ENCODE measurements at regions not wholly inside any gene's neighbourhood (a gene's known extent, or its start where the extent isn't known, plus 50 kb on each side); places are given as distances from the start of the nearest gene placed in this dataset.

DNA sequence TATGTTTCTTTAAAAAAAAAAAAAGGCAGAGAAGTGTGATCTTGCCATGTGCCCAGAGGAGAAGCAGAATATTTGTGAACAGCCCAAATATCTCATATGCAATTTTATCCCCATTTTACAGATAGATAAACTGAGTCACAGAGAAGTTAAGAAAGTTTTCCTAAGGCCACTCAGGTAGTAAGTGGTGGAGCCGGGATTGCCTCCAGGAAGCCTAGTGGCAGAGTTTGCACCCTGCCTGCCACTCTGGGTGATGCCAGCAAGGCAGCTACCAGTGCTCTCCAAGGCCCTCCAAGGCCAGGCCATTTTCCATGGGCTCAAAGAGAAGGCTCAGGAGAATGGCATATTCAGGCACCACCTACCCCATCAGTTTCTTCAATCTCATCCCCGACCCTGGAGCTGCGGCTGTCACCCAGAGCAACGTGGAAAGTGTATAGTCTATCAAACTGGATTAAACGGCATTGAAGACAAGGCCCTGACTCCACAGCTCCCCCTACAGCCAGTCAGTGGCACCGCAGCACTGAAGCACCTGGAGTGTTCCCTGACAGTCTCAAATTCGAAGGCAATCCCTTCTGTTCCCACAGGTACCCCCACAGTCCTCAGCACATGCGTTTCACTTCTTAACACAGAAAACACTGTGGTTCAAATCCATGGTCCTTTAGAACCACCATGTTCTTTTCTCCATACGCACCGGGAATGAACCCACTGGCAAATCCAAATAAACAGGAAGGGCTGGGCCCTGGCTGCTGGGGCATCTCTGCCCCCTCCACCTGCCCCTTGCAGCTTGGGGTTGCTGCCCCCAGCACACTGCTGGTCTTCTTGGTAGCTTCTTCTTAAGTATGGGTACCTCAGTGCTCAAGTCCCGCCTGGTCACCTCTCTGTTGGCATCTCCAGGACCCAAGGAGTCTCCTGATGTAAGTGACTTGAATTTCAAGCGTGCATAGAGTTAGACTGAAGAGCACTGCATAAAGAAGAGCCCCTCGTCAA, 175.3 kb downstream of the INHBB start:
- peak; percentile 57 for DNase-seq

DNA sequence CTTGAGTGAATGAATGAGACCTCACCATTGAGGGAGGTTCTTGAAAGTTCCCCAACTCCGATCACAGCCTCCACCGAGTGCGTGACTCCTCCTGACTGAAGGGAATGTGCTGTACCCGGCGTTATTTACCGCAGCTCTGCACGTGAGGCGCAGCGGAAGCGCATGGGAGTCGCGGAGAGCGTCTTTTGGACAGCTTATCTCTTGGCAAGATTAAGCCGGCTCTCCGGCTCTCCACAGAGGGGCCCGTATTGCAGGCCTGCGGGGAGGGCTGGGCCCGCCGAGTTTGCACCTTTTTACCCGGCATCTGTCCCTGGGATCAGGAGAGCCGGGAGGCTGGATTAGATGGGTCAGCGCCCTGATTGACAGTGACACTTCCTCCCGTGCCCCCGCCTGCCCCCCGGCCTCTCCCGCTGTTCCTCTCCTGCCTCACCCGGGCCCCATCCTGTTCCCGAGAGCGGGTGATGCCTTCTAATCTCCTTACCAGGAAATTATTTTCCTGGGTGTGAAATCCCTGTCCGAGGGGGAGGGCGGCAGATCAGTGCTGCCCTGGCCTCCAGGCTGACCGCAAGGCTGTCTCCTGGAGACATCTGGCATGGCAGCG, 176.3 kb downstream of the INHBB start:
- no peak for DNase-seq

DNA sequence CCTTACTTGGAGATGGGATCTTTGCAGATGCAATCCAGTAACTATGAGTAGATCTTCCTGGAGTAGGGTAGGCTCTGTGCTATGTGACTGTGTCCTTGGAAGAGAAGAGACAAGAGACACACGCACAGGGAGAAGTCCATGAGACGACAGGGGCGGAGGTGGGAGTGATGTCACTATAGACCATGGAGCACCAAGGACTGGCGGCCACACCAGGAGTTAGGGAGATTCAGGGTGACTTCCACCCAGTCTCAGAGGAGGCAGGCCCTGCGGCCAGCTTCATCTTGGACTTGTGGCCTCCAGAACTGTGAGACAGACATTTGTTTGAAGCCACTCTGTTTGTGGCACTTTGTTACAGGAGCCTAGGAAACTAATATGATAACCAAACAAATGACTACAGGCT, 177.8 kb downstream of the INHBB start:
- no peak for DNase-seq

DNA sequence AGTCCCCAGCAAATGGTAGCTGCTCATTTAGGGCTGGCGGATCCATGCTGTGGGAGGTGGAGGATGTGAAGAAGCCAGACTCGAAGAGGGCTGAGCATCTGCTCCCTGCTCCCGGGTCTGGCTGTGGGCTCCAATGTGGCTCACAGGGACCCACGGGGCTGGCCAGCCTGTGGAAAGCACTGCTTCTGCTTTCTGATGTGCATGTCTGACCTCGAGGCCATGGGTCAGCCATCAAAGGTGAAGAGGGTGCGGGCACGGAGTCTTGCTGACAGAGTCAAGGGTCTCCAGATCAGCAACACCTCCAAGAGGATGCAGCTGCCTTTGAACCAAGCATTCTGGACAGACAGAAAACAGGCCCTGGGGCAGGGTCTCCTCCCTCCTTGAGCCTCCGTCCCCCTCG, 178.2 kb downstream of the INHBB start:
- no peak for DNase-seq

DNA sequence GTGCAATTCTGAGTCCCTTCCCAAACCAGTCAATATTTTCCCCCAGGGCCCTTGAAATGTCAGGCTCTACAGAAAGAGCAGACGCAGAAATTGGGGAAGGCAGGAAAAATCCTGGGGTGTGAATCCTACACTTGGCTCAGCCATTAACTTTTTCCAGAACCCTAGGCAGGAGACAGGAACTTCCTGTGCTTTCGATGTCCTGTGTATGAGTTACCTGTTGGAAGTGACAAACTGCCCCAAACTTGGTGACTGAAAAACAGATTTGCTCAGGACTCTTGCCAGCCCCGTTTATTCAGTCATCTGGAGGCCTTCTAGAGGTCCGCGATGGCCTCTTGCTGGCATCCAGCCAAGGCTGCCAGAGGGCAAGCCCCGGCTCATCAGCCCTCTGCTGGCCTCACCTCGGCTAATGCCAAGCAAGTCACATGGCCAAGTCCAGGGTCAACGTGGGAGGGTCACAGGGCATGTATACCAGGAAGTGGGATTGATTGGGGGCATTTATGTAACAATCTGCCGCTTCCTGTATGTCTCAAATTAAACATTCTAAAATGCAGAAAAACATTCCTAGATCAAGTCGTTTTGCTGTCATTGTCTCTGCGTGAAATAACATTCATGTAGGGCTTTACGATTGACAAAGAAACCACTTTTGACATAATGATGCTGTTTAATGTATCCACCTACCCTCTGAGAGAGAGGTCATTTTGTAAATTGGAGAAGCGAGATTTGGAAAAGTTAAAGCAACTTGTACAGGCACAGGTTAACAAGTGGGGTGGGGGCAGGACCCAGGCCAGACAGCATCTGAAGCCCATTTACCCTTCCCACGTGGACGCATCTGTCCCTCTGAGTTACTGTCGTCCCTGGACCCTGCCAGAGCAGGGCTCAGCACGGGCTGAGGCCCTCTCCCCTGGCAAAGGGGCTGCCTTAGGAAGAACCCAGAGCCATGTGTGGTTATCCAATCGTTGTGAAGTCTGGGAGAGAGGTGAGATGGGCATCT, 179.4 kb downstream of the INHBB start:
- DNase-seq = no peak

DNA sequence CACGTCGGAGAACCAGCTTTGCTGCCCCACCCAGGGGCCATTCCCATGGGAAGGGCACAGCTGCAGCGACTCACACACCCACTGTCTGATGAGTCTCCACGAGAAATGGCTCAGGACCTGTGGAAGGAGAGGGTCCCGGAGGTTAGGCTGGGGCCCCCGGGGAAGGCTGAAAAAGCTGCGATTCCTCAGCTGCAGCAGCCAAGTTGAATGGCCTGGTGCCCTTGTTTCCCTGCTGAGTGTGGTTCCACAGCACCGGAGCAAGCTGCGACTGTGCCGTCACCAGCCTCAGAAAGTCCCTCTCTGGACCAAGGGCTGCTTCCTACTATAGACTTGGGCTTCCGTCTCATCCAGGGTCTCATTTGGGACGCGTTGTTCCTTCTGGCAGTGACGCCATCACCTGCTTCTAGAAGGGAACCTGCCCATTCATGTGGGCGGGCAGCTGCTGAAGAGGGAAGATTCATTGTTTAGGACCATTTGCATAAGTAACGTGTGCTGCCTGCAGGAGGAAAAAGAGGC, 180.2 kb downstream of the INHBB start:
- no peak for DNase-seq

DNA sequence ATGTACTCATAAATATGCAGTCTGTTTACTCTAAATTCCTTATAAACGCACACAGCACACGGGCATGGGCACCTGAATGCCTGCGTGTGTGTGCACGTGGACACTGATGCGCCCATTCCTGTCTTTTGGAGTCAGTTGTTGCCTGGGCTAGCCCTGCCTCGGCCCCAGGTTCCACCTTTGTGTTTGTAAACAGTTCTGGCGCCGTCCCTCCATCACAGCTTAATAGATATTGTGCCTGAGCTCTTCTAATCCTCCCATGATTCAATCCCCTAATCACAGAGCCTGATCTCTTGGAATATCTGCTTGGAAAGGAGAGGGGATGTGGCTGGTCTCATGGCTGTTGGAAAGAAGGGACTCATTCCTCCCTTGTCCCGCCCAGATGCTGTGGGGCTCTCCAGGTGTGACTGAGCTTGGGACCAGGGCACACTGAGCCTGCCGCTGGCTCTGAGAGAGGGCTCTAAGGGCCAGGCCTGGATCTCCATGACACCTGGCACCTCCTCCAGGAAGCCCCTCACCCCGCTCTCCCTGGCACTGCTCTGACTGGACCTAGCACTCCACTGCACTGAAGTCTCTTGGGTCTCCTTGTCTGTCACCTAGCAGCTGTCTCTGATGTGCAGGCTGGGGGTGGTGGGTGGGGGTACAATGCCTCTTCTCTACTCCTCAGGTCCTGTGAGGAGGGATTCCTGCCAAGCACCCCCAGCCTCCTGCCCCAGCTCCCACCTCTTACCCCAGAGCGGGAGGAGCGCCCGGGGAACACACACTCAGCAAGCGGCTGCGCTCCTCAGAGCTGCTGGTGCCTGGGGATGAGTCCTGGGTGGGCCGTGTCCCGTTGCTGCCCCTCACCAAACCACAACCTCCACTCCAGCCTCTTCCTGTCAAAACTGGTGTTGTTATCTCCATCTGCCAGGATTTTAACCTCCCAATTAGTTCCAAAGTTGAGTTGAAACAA, 181.3 kb downstream of the INHBB start:
- no peak for DNase-seq

DNA sequence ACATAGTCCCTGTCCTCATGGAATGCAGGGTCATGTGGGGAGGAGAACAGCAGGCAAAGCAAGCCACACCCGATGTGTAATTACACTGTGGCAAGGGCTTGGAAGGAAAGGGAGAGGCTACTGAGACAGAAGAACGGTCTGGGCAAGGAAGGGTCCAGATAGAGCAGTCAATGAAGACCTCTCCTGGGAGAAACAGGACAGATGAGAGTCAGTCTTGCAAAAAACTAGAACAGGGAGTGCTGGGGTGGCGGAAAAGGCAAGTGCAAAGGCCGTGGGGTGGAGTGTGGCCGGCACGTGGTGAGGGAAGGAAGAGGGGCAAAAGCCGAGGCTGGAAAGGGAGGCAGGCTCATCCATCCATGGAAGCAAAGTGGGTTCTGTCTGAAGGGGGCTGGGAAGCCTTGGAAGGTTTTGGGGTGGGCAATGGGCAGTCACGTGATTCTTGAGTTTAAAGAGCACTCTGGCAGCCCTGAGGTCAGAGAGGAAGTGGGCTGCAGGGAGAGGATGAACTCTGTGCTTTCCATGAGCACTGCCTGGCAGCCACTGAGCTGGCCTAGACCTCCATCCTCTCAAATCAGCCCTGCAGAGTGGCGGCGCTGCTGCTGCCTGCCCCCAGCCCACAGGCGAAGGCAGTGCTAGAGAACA, 182.2 kb downstream of the INHBB start:
- DNase-seq = no peak

DNA sequence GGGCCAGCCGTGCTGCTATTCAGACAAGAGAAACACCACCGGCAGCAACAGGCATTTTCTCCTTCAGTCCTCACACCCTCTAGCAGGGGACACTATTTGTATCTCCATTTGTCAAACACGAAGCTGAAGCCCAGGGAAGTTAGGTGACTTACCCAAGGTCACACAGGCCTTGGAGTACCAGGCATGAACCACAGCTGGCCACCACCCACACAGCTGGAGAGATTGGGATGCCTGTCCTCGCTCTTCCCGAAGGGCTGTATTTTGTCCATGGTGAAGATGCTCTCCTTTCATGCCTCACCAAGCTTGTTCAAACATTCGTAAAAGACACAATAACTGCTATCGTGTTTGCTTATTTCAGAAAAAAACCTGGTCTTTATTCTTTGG, 182.7 kb downstream of the INHBB start:
- DNase-seq = no peak

DNA sequence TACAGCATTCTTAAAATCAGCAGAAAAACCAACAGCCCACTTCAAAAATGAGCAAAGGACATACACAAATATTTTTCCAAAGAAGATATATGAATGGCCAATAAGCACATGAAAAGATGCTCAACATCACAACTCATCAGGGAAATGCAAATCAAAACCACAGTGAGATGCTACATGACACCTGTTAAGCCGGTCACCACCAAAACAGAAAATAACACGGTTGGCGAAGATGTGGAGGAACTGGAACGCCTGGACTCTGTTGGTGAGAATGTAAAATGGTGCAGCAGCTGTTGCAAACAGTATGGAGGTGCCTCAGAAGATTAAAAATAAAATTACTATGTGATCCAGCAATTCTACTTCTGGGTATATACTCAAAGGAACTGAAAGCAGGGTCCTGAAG, 184.8 kb downstream of the INHBB start:
- no peak for DNase-seq

DNA sequence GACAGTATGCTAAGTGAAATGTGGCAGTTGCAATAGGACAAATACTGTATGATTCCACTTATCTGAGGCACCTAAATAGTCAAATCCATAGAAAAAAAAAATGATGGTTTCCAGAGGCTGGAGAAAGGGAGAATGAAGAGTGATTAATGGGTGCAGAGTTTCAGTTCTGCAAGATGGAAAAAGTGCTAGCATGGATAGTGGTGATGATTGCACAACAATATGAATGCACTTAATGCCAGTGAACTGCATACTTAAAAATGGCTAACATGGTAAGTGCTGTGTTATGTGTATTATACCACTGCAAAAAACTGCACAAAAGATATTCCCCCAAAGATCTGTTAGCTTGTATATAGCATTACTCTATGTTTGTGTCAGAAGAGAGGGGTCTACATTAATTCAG, 185.4 kb downstream of the INHBB start:
- no peak for DNase-seq

DNA sequence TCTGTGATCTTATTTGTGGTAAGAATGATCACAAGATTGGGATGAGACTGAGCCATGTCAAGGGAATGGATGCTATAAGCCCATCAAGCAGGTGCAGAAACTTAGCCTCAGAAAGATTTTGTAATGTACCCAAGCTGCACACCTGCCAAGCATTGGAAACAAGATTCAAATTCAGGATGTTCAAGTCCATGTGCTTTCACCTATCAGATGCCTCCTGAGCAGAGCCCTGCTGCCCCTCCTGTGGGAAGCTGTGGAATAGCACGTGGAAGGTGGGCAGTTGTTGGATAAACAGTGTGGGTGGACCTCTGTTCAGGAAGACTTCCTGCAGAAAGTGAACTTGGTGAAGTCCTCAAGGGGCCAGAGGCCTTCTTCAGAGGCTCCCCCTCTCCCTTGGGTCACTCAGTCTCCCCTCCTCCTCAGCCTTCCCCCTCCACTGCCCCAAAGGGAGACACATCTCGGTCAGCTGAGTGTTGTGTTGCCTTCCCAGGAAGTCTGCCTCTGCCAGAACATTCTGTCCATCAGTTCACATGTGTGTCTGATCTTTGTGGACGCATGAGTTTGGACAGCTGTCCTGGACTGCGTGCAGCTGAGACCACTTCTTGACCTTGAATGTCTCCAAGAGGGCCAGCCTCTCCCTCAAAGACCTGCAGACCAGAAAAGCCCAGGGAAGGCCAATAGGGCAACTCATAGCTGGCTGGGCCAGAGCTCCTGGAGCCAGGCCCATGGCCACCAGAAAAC, 186.1 kb downstream of the INHBB start:
- no peak for DNase-seq

DNA sequence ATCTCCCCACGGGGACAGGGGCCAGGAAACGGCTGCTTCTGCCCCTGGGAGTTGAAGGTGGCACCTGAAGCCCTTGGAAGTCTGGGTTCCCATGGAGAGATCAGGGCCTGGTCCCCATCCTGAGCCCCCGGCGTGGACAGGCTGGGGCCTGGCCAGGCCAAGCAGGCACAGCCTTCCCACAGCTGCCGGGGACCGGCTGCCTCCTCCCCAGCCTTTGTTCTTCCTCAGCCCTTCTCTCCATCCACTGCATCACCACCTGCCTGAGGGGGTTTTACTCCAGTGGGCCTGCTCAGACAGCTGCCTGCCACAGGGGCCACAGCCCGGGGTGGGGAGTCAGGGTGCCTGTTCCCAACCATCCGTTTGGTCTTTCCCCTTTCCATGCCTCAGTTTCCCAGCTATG, 187.7 kb downstream of the INHBB start:
- DNase-seq = no peak

DNA sequence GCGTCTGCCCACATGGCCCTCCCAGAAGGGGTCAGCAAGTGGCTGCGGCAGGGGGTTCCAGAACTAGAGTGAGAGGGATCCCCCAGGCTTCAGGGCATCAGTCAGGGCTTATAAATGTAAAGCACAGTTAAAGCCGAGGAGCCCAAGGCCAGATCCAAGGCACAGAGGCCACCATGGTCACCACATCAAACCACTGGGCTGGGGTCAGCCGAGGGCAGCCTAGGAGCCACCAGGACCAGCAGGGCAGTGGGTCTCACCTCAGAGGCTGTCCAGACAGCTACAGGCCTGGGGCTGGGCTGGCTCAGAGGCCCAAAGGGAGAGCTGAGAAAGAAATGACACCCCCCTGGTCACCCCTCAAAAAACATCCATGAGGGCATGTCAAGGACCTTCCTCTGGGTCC, 188.5 kb downstream of the INHBB start:
- DNase-seq = no peak

DNA sequence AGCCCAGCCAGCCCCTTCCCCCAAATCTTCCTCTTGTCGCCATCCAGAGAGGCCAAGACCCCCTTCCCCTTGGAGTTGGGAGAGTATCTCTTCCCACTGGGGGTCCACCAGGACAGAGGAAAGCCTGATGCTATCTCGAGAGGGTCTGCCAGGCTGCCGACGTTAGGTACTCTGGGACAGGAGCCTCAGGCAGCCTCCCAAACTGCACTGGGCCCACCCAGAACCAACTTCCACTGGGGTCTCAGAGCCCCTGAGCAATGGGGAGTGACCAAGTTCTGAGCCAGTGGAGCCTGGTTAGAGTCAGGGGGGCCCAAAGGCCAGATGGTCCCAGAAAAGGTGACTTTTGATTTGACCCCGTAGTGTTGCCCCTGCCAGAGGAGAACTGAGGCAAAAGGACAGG, 189.1 kb downstream of the INHBB start:
- DNase-seq = no peak

DNA sequence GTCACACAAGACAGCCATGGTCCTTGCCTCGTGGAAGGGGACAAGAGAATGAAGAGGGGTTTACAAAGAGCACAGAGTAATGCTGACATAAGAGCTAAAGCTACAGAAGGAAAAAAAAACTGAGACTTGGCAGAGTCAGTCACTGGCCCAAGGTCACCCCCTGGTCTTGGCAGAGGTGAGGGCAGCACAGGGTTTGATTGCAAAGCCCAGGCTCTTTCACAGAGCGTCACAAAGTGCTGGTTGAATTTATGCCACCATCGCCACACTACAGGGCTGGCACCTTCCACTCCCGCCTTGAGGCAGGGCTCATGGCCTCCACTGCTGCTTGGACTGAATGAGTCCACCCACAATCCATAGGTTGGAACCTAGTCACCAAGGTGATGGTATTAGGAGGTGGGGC, 190.2 kb downstream of the INHBB start:
- DNase-seq = no peak

DNA sequence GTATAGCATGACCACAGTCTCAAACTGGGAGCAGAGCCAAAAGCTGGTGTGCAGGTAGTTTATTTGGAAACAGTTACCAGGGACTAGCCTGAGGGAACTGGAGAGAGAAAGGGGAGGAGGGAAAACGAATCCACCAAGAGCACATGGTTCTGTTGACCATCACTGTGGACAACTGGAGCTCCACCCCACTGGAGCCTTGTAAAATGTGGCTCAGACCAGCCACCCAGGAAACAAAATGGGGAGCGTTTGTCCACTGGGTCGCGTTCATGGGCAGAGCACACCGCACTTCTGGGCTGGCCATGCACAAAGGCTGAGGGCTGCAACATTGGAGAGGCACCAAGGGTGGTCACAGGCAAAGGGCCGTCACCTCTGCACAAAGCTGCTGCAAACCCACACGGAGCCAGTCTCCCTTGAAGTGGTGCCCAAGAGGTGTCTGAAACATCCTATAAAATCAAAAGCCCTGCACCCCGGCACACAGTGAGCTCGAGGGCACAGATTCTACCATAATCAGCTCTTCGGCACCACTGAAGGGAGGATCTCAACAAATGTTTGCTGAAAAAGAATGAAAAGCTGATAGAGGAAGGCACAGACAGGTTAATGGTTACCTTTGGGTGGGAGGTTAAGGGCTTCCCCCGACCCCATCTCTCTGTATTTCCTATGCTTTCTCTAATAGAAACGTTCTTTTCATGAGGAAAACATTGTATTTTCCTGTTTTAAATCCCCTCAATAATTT, 192.9 kb downstream of the INHBB start:
- DNase-seq = peak; percentile 74

DNA sequence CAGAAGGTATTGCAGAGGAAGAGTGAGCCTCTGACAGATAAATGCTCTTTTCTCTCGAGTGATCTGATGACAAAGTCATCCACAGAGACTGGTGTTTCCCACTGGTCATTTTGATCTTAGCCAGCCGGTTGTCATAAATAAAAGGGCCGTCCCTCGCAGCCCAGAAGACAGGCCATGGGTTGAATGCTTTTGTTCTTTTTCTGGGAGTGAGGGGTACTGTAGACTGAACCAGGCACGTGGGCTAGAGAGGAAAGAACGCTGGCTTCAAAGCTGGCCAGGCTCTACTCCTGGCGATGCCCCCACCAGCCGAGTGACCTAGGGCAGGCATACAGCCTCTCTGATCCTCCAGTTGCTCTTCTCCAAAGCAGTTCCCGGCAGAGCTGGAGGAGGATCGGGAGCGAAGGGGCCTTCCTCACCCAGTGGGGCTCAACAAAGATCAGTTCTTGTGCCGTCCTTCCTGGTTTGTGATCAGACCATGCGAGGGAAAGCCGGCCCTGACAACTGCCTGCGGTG, 193.5 kb downstream of the INHBB start:
- DNase-seq = no peak

DNA sequence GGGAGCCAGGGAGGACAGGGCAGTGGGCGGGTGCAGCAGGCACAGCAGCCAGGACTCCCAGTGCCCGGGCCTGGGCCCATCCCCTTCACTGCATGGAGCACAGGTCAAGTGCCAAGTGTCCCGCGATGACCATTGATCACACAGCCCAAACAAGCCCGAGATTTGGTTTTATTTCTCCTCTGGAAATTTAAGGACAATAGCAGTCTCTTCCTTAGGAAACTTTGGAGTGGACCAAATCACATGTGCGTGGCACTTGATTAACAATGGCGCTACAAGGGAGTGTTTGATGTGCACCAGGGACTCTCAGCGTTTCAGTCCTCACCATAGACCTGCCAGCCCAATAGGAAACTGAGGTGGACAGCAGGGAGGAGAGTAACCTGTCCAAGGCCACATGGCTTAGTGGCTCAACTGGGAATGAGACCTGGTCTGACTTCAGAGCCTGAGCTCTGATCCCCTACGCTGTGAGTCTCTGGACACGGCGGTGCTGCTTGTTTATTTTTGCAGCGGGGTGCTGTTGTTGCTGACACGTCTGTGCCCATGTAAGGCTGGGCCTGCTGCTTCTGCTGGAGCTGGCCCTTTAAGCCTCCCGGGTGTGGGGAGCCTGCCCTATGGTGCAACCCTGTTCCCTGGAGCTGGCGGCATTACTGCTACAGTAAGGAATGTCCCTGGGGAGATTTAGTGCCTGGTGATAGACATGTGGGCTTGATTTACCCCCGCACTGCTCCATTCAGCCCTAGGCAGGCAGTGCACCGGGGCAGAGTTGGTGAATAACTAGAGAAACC, 194.2 kb downstream of the INHBB start:
- DNase-seq = peak; percentile 35

Data from NCI-H345 (cell line).